ENCODE measurements at regions not wholly inside any gene's neighbourhood (a gene's known extent, or its start where the extent isn't known, plus 50 kb on each side); places are given as distances from the start of the nearest gene placed in this dataset.

DNA sequence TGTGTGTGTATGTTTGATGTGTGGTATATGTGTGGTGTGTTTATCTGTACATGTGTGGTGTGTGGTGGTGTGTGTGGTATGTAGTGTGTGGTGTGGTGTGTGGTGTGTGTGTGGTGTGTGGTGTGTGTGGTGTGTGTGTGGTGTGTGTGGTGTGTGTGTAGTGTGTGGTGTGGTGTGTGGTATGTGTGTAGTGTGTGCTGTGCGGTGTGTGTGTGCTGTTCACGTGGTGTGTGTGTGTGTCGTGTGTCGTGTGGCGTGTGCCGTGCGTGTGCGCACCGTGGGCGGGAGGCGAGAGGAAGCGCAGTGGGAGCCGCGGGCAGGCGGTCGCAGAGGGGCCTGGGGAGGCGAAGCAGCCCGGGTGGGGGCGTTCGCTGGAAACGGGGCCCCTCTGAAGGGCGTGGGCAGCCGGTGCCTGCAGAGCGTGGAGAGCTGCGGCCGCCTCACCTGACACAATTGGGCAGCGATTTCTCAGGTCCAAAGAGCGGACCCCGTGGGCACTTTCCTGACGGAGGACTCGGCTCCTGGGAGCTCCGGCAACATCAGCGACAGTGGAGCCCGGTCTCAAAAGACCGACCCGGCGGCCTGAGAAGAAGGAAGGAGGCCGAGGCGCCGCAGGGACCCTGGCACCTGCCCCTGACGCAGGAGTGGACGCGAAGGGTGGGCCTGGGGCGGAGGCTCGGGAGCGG lies 741.1 kb upstream of the SALL3 start:
- Histone ChIP-seq H3K27me3 (ENCODE audit: control insufficient read depth, insufficient read depth, low read length) (no peaks in the 10 kb centered on the region), H3K36me3 (ENCODE audit: control insufficient read depth, insufficient read depth, low read length) (no peaks in the 10 kb centered on the region), H3K4me3 (ENCODE audit: low read depth, low read length) (no peak overlapping the region)
- ChIA-PET POLR2A (no interaction called here), CTCF (no interaction called here)
- no peak for DNase-seq (ENCODE audit: low read depth)
- TF ChIP-seq, protein P1, sequence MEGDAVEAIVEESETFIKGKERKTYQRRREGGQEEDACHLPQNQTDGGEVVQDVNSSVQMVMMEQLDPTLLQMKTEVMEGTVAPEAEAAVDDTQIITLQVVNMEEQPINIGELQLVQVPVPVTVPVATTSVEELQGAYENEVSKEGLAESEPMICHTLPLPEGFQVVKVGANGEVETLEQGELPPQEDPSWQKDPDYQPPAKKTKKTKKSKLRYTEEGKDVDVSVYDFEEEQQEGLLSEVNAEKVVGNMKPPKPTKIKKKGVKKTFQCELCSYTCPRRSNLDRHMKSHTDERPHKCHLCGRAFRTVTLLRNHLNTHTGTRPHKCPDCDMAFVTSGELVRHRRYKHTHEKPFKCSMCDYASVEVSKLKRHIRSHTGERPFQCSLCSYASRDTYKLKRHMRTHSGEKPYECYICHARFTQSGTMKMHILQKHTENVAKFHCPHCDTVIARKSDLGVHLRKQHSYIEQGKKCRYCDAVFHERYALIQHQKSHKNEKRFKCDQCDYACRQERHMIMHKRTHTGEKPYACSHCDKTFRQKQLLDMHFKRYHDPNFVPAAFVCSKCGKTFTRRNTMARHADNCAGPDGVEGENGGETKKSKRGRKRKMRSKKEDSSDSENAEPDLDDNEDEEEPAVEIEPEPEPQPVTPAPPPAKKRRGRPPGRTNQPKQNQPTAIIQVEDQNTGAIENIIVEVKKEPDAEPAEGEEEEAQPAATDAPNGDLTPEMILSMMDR (IDR thresholded peaks at IDR 0.05; ENCODE audit: insufficient read depth, low read depth, low read length) = no peak

DNA sequence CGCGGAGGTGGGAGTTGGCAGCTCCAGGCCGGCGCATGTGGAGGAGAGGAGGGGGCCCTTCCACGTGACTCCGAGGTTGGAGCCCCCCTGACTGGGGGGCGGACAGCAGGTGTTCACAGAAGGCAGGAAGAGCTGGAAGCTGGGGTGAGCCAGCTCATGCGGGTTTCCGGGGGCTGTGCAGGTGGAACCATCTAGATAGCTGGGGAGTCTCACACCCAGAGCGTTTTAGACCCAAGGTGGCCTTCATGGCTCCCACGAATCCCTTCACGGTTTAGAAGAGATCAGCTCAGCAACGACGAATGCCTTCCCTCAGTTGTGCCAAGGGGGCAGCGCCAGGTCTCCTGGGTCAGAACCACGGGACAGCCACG lies 740.5 kb upstream of the SALL3 start:
- POLR2A ChIA-PET = no interaction called here
- TF ChIP-seq, protein P1 (IDR thresholded peaks at IDR 0.05; ENCODE audit: insufficient read depth, low read depth, low read length) = no peak
- CTCF ChIA-PET = no interaction called here

DNA sequence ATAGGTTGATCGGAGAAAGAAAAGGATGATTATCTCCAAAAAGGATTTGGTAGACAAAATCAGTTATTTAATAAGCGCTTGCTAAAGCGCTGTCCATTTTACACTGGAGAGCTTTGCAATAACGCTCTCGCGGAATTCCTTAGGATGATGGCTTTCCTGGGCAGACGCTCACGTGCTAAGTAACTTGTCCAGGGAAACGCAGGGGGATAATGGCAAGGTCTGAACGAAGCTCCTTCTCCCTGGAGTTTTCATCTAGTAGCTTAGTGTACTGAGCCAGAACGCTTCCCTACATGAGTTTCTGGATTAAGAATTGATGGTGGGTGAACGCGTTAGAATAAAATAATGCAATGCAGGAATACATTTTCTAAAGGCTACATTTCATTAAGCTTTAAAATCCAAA lies 739.5 kb upstream of the SALL3 start:
- H3K4me3 ChIP-seq (ENCODE audit: low read depth, low read length) = no peak overlapping the region
- CTCF ChIA-PET = no interaction called here
- H3K27me3 ChIP-seq (ENCODE audit: control insufficient read depth, insufficient read depth, low read length) = no peaks in the 10 kb centered on the region
- POLR2A ChIA-PET = no interaction called here
- no peak for DNase-seq (ENCODE audit: low read depth)
- TF ChIP-seq, protein P1 (IDR thresholded peaks at IDR 0.05; ENCODE audit: insufficient read depth, low read depth, low read length) = no peak
- H3K36me3 ChIP-seq (ENCODE audit: control insufficient read depth, insufficient read depth, low read length) = no peaks in the 10 kb centered on the region

More for the DNA sequence above, 740.5 kb upstream of the SALL3 start:
- Histone ChIP-seq H3K36me3 (ENCODE audit: control insufficient read depth, insufficient read depth, low read length) (no peaks in the 10 kb centered on the region), H3K4me3 (ENCODE audit: low read depth, low read length) (no peak overlapping the region), H3K27me3 (ENCODE audit: control insufficient read depth, insufficient read depth, low read length) (no peaks in the 10 kb centered on the region)
- DNase-seq (ENCODE audit: low read depth) = no peak

DNA sequence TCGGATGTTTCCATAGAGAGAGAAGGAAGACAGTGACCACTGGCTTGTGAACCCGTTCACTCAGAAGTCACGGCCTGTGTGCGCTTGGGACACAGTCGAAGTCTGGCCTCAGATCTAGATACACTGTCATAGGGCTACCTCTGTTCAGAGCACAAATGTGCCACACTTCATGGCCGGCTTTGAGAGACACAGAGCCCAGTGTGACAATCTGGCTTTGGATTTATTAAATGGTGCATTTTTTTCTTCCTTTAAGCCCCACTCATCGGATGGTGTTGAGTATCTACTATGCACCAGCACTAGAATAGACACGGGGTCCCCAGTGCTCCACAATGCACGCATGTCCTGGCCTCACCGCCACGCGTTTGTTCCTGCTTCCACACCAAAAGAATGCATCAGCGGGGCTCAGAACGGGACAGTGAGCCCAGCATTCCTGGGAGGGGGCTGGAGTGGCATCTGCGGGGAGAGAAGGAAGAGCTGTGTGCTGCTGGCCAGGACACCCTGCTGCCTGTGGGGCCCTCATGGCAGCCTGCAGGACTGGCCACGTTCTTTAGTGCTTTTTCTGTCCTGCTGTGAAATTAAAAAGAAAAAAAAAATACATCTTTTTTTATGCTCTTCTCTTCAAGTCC lies 738.9 kb upstream of the SALL3 start:
- H3K4me3 ChIP-seq (ENCODE audit: low read depth, low read length) = no peak overlapping the region
- POLR2A ChIA-PET = no interaction called here
- no peaks in the 10 kb centered on the region for H3K27me3 ChIP-seq (ENCODE audit: control insufficient read depth, insufficient read depth, low read length)
- CTCF ChIA-PET = no interaction called here
- TF ChIP-seq, protein P1 (IDR thresholded peaks at IDR 0.05; ENCODE audit: insufficient read depth, low read depth, low read length) = no peak
- H3K36me3 ChIP-seq (ENCODE audit: control insufficient read depth, insufficient read depth, low read length) = no peaks in the 10 kb centered on the region
- no peak for DNase-seq (ENCODE audit: low read depth)

DNA sequence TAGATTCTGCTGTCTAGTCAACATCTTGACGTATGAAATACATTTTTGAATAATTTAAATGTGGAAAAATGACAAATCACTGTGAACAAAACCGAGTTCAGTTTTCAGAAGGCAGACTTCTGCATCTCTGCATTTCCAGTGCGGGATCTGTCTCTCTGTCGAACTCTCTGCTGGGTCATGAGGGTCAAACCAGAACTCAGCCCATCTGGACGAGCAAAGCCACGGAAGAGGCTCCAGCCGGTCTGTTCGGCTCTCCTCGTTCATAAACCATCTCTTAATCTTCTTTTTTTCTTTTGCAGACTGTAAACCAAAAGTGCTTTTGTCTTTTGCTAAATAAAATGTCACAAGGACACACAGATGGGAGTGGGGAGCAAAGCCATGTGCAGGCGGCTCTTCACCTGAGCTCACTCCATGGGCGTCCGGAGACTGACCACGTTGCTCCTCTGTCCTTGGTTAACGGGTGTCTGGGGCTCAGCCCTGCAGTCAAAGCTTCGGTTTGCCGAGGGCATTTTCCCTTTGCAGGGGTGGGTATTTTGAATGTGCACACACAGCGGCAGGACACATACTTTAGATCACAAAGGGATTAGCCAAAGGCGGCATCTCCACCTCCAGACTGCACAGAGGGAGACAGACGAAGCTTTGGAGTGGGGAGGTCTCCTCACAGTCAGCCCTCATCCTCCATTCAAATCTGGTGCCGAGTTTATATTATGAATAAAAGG lies 737.9 kb upstream of the SALL3 start:
- ChIA-PET CTCF (no interaction called here), POLR2A (no interaction called here)
- Histone ChIP-seq H3K36me3 (ENCODE audit: control insufficient read depth, insufficient read depth, low read length) (no peaks in the 10 kb centered on the region), H3K27me3 (ENCODE audit: control insufficient read depth, insufficient read depth, low read length) (no peaks in the 10 kb centered on the region), H3K4me3 (ENCODE audit: low read depth, low read length) (no peak overlapping the region)
- DNase-seq (ENCODE audit: low read depth) = no peak
- TF ChIP-seq, protein P1 (IDR thresholded peaks at IDR 0.05; ENCODE audit: insufficient read depth, low read depth, low read length) = no peak
